ENCODE measurements at regions not wholly inside any gene's neighbourhood (a gene's known extent, or its start where the extent isn't known, plus 50 kb on each side); places are given as distances from the start of the nearest gene placed in this dataset.

DNA sequence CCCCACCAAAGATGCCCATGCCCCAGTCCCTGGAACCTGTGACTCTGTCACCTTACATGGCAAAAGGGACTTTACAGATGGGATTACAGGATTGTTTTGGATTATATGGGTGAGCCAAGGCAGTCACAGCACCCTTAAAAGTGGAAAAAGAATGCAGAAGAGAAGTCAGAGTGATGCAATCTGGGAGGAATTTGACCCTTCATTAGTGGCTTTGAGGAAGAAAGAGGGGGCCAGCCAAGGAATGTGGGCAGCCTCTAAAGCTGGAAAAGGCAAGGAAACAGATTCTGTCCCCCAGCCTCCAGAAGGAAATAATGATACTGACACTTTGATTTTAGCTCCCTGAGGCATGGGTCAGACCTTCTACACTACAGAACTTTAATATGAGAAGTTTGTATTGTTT is 257.3 kb upstream of the ISX start:
- no peaks in the 10 kb centered on the region for H3K9me3 Mint-ChIP-seq (ENCODE audit: insufficient read depth)
- H3K4me3 ChIP-seq (ENCODE audit: control extremely low read depth in 1 of 5, extremely low read depth in 1 of 5, insufficient read depth in 1 of 5, low read depth in 2 of 5, low read length in 4 of 5): no peak overlapping the region
- H3K4me1 ChIP-seq (ENCODE audit: control insufficient read depth in 2 of 2, insufficient read depth in 2 of 2, low read length in 2 of 2): no peaks in the 10 kb centered on the region
- H3K27ac ChIP-seq (ENCODE audit: low read length in 2 of 2): no peak overlapping the region
- no peaks in the 10 kb centered on the region for H3K4me1 Mint-ChIP-seq
- no peaks in the 10 kb centered on the region for H4K20me1 ChIP-seq (ENCODE audit: control insufficient read depth, insufficient read depth, low read length, poor library complexity, severe bottlenecking)
- TF ChIP-seq, protein P1, sequence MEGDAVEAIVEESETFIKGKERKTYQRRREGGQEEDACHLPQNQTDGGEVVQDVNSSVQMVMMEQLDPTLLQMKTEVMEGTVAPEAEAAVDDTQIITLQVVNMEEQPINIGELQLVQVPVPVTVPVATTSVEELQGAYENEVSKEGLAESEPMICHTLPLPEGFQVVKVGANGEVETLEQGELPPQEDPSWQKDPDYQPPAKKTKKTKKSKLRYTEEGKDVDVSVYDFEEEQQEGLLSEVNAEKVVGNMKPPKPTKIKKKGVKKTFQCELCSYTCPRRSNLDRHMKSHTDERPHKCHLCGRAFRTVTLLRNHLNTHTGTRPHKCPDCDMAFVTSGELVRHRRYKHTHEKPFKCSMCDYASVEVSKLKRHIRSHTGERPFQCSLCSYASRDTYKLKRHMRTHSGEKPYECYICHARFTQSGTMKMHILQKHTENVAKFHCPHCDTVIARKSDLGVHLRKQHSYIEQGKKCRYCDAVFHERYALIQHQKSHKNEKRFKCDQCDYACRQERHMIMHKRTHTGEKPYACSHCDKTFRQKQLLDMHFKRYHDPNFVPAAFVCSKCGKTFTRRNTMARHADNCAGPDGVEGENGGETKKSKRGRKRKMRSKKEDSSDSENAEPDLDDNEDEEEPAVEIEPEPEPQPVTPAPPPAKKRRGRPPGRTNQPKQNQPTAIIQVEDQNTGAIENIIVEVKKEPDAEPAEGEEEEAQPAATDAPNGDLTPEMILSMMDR (IDR thresholded peaks at IDR 0.05): no peak
- TF ChIP-seq EZH2 (IDR thresholded peaks at IDR 0.05; ENCODE audit: borderline replicate concordance, insufficient read depth, low read depth, low read length, poor library complexity, severe bottlenecking): no peak
- no peak for ATAC-seq (ENCODE audit: low read depth)
- no peak overlapping the region for H3K4me3 Mint-ChIP-seq
- ChIA-PET POLR2A (no interaction called here), CTCF (no interaction called here)
- intact Hi-C loops (cut with micrococcal nuclease): no loop called here
- no peaks in the 10 kb centered on the region for H3K79me2 ChIP-seq (ENCODE audit: control insufficient read depth, insufficient read depth, low read length)
- H3K4me2 ChIP-seq (replicated peaks; ENCODE audit: low read depth, low read length, poor library complexity, severe bottlenecking): no peak overlapping the region
- no peak overlapping the region for H3K27ac Mint-ChIP-seq
- H3K27me3 Mint-ChIP-seq: peaks cover 3% of the 10 kb centered on the region
- peaks cover 0 to 2% (median 0%) of the 10 kb centered on the region in 4 experiments for H3K27me3 ChIP-seq (replicated peaks in 1 of 4; ENCODE audit: control extremely low read depth in 1 of 4, control insufficient read depth in 3 of 4, insufficient read depth in 4 of 4, low read length in 3 of 4)
- no peak for DNase-seq
- no peak overlapping the region for H3K9ac ChIP-seq (ENCODE audit: low read length)
- H2AFZ ChIP-seq (ENCODE audit: insufficient read depth, low read depth, low read length, poor library complexity, severe bottlenecking): no peak overlapping the region
- H3K9me3 ChIP-seq (ENCODE audit: control extremely low read depth in 1 of 3, control insufficient read depth in 2 of 3, insufficient read depth in 1 of 3, low read length in 2 of 3): no peaks in the 10 kb centered on the region
- H3K36me3 ChIP-seq (replicated peaks in 1 of 2; ENCODE audit: control extremely low read depth in 1 of 2, control insufficient read depth in 1 of 2, extremely low read depth in 1 of 2, insufficient read depth in 2 of 2, low read length in 1 of 2): no peaks in the 10 kb centered on the region

DNA sequence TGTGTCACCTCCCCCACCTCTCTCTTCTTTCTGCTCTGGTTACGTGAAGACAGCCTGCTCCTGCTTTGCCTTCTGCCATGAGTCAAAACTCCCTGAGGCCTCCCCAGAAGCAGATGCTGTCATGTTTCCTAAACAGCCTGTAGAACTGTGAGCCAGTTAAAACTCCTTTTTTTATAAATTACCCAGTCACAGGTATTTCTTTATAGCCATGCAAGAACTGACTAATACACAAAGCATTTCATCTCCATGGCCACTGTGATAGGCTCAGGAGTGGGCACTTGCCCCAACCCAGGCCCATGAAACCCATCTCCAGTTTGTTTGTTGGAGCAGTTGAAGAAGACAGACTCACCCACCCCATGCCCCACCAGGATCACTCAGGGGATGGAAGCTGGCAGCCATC is 253.3 kb upstream of the ISX start:
- no peak overlapping the region for H3K9ac ChIP-seq (ENCODE audit: low read length)
- 88% methylated on average over 1 of the region's 1 CpG for WGBS (ENCODE audit: insufficient coverage)
- no peaks in the 10 kb centered on the region for H4K20me1 ChIP-seq (ENCODE audit: control insufficient read depth, insufficient read depth, low read length, poor library complexity, severe bottlenecking)
- CTCF ChIA-PET: no interaction called here
- H3K4me2 ChIP-seq (replicated peaks; ENCODE audit: low read depth, low read length, poor library complexity, severe bottlenecking): no peak overlapping the region
- H3K36me3 ChIP-seq (replicated peaks in 1 of 2; ENCODE audit: control extremely low read depth in 1 of 2, control insufficient read depth in 1 of 2, extremely low read depth in 1 of 2, insufficient read depth in 2 of 2, low read length in 1 of 2): no peaks in the 10 kb centered on the region
- intact Hi-C loops (cut with micrococcal nuclease): no loop called here
- H3K4me1 ChIP-seq (ENCODE audit: control insufficient read depth in 2 of 2, insufficient read depth in 2 of 2, low read length in 2 of 2): no peaks in the 10 kb centered on the region
- no peaks in the 10 kb centered on the region for H3K79me2 ChIP-seq (ENCODE audit: control insufficient read depth, insufficient read depth, low read length)
- Mint-ChIP-seq H3K27me3 (peaks cover 6% of the 10 kb centered on the region), H3K4me3 (no peak overlapping the region), H3K4me1 (no peaks in the 10 kb centered on the region), H3K27ac (no peak overlapping the region), H3K9me3 (ENCODE audit: insufficient read depth) (no peaks in the 10 kb centered on the region)
- H2AFZ ChIP-seq (ENCODE audit: insufficient read depth, low read depth, low read length, poor library complexity, severe bottlenecking): no peak overlapping the region
- H3K27me3 ChIP-seq (replicated peaks in 1 of 4; ENCODE audit: control extremely low read depth in 1 of 4, control insufficient read depth in 3 of 4, insufficient read depth in 4 of 4, low read length in 3 of 4): peaks cover 0 to 1% (median 0%) of the 10 kb centered on the region in 4 experiments
- no peak for TF ChIP-seq EZH2 (IDR thresholded peaks at IDR 0.05; ENCODE audit: borderline replicate concordance, insufficient read depth, low read depth, low read length, poor library complexity, severe bottlenecking)
- TF ChIP-seq, protein P1 (IDR thresholded peaks at IDR 0.05): no peak
- DNase-seq (no peak), ATAC-seq (ENCODE audit: low read depth) (no peak)
- H3K9me3 ChIP-seq (ENCODE audit: control extremely low read depth in 1 of 3, control insufficient read depth in 2 of 3, insufficient read depth in 1 of 3, low read length in 2 of 3): peaks cover 0 to 3% (median 0%) of the 10 kb centered on the region in 3 donors
- H3K27ac ChIP-seq (ENCODE audit: low read length in 2 of 2): no peak overlapping the region
- no peak overlapping the region for H3K4me3 ChIP-seq (ENCODE audit: control extremely low read depth in 1 of 5, extremely low read depth in 1 of 5, insufficient read depth in 1 of 5, low read depth in 2 of 5, low read length in 4 of 5)
- POLR2A ChIA-PET: no interaction called here

Measured in B cell (primary cell).